Epithelial cell of prostate (primary cell): ENCODE measurements at regions not wholly inside any gene's neighbourhood (a gene's known extent, or its start where the extent isn't known, plus 50 kb on each side); places are given as distances from the start of the nearest gene placed in this dataset.
"Not testable (repeated sequence)": the region's sequence is repeated elsewhere in the genome, so short reads cannot be mapped to it uniquely, and the experiment has no call there.

Experiments
- DNase-seq: peaks from one replicate; pipeline ENCODE4 v3.0.0-alpha.2; 2011; ENCODE audit warnings: low read depth, low spot score
- H3K27ac ChIP-seq: fragments of 450-650 bp; 2 replicates; pipeline ENCODE4 v1.5.1; 2017; ENCODE audit warnings: mild to moderate bottlenecking

DNA sequence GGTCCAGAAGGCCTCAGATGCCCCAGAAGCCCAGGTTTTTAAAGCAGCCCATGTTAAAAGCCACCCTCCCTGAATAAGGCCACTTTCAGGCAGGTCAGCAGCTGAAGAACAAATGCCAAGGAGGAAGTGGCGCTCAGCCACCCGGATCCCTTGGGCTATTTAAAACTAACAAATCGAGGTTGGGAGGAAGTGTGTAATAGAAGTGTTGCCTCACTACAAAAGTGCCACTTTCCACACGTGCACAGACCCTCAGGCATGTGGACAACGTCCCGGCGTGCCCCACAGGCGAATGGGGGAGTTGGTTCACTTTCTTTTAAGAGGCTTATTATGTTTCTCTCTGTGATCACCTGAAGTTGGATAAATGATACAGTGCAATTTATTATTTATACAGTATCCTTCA, 173.8 kb upstream of the SALL3 start:
- no peak for DNase-seq
- no peak overlapping the region for H3K27ac ChIP-seq

DNA sequence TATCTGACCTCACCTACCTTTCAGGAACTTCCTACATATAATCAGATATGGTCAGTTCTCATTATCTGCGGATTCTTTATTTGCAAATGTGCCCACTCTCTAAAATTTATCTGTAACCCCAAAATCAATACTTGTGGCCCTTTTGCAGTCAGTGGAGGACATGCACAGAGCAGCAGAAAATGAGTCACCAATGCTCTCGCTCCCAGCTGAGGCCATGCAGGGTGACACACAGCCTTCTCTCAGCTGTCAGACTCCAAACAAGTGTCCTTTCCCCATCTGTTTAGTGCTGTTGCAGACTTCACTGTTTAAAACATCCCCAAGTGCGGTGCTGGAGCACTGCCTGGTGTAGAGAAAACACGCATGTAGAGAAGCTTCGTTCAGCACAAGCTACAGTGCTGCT, 171.9 kb upstream of the SALL3 start:
- no peak overlapping the region for H3K27ac ChIP-seq
- DNase-seq: no peak

DNA sequence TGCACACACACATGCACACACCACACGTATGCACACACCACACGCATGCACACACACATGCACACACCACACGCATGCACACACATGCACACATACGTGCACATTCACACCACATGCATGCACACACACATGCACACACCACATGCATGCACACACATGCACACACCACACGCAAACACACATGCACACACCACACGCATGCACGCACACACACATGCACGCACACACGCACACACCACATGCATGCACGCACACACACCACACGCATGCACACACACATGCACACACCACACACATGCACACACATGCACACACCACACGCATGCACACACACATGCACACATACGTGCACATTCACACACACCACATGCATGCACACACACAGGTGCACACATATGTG, 169.8 kb upstream of the SALL3 start:
- H3K27ac ChIP-seq: no peak overlapping the region

DNA sequence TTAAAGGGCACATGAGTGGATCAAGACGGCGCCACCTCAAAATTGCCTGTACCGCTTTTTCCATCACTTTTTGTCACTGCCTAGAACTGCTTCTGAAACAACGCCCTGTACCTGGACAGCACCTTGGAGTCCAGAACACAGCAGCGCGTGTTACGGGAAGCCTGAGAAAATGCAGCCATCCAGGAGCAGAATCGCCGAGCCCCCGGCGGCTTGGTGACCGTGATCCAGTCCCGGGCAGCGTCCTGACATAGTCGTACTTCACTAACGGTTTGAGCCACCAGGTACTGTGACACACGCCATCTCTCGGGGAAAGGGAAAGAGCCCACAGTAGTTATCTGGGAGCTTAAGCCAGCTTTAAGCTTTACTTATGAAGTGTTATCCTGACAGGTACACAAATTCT, 168.9 kb upstream of the SALL3 start:
- no peak for DNase-seq

More for the DNA sequence above, 169.8 kb upstream of the SALL3 start:
- DNase-seq: no peak

DNA sequence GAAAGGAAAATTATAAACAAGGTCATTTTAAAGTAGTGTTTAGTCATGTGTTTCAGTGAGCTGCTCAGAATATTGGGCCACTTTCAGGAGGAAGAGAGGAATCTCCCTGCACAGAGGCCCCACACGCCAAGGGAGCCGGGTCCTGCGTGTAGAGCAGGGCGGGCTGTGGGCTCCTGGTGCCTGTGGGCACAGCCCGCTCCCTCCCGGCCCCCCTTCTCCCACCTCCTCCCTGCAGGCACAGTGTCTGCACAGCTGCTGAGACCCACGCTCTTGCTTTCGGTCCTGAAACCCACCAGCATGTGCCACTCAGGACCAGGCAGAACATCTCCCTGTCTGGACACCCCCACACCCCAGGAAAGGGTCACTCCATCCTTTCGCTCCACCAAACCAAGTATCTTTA, 167.6 kb upstream of the SALL3 start:
- DNase-seq: no peak
- H3K27ac ChIP-seq: no peak overlapping the region

More for the DNA sequence above, 168.9 kb upstream of the SALL3 start:
- no peak overlapping the region for H3K27ac ChIP-seq

DNA sequence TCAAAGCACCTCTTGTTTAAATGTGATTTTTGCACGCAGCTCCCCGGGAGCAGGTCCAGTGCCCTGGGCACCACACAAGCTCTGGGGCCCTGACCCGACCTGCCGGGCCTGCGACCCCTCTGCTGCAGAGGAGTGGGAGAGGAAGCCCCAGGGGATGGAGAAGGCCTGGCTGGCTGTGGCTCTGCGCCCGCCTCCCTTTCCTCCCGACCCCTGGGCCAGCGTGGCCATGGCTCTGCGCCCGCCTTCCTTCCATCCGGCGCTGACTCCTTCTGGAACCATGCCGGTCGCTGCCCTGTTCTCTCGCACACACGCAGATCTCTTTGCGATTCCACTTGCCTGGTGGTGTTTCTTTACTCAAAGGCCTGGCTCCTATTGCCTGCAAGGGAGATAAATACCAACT, 166.5 kb upstream of the SALL3 start:
- H3K27ac ChIP-seq: no peak overlapping the region
- DNase-seq: no peak

DNA sequence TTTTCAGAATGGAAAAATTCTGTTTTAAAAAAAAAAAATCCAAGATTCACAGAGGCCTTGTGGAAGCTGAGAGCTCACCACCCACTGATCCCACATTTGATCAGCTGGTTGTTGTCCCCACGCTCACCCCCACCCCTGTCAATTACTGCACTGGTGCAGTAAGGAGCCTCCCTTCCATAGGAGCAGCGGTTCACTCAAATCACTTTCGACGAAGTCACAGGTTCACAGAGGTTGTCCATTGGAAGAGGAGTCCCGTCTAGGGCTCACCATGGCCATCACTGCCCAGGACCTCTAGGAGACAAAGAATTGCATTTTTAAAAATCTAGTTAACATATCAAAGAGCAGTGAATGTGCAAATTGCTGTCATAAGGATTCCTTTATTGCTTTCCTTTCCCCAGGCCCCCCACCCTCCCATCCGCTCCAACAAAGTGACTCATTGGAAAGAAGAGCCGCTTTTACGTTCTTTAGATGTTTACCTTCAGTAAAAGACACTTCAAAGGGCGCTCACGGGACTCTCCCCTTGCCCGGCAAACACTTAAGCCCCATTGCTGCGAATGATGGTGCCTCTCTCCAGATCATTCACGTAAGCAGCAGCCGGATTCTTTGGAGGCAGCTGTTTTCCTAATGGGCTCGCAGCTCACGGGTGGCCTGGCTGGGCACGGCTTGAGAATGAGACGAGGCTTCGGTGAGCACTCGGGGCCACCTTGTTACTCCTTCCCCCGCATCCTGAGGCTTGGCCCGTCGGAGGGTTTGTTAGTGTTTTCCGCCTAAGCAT, 165.5 kb upstream of the SALL3 start:
- no peak for DNase-seq
- H3K27ac ChIP-seq: no peak overlapping the region

DNA sequence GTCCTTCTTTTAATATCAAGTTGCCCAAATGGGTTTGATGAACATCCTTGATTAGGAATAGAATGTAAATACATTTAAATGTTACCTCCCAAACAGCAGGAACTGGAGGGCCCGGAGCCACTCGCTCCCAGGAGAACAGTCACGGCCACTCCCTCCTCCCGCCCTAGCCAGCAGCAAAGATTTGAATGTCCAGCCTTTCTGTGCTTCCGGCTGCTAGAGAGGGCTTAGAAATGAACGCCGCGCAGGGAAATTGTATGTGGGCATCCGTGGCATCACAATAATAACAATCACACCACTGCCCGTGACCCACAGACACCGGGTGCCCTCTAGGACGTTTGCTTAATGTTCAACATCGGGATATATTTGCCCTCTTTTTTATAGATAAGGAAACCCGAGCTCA, 164.9 kb upstream of the SALL3 start:
- no peak for DNase-seq
- H3K27ac ChIP-seq: no peak overlapping the region

DNA sequence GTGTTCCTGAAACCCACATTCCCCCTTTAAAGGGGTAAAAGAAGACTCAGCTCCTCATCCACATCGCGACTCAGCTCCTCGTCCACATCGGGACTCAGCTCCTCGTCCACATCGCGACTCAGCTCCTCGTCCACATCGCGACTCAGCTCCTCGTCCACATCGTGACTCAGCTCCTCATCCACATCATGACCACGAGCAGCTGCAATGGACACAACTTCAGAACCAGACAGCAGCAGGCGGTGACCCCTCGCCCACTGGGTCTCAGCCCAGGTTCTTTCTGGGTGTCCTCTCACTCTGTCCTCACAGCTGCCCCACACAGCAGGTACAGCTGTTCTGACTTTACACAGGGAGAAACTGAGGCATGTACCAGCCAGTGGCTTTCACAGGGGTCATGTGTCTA, 163.5 kb upstream of the SALL3 start:
- DNase-seq: no peak
- no peak overlapping the region for H3K27ac ChIP-seq

DNA sequence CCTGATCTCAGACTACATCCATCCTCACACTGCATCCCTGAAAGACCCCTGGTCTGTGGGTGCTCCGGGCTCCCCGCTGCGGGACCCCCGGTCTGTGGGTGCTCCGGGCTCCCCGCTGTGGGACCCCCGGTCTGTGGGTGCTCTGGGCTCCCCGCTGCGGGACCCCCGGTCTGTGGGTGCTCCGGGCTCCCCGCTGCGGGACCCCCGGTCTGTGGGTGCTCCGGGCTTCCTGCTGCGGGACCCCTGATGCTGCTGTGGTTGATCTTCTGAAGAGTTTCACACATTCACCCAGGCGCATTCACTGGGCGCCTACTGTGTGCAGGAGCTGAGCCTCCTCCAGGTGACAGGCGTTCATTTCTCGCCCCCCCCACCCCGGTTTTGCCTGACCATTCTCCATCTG, 162.7 kb upstream of the SALL3 start:
- no peak for DNase-seq
- no peak overlapping the region for H3K27ac ChIP-seq

DNA sequence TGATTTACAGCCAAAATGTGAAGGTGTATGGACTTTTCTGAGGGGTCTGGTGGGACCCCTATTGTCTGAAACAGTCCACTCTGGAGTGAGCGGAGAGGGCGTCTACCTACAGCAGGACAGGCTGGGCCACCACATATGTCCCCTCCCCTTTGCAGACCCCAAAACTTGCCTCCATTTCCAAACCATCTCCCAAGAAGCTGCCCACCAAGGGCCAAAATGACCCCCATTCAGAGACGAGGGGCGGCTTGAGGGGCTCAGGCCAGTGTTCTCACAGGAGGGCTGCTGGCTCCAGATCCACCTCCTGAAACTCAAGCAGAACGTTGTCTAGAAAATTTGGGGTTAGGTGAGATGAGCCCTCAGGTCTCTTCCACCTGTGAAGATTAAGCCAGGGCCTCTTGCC, 161.1 kb upstream of the SALL3 start:
- H3K27ac ChIP-seq: no peak overlapping the region
- no peak for DNase-seq

DNA sequence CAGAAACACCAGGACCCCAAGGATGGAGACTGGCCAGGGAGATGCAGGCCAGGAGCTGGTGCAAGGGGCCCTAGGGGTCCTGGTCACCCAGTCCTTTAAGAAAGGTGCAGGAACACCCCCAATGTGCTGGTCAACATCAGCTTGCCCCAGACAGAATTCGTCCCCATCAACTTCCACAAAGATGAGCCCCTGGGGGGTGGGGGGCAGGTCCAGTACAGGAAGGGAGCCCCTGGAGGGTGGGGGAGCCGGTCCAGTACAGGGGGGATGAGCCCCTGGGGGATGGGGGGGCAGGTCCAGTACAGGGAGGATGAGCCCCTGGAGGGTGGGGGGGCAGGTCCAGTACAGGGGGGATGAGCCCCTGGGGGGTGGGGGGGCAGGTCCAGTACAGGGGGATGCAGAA, 160.7 kb upstream of the SALL3 start:
- DNase-seq: no peak

DNA sequence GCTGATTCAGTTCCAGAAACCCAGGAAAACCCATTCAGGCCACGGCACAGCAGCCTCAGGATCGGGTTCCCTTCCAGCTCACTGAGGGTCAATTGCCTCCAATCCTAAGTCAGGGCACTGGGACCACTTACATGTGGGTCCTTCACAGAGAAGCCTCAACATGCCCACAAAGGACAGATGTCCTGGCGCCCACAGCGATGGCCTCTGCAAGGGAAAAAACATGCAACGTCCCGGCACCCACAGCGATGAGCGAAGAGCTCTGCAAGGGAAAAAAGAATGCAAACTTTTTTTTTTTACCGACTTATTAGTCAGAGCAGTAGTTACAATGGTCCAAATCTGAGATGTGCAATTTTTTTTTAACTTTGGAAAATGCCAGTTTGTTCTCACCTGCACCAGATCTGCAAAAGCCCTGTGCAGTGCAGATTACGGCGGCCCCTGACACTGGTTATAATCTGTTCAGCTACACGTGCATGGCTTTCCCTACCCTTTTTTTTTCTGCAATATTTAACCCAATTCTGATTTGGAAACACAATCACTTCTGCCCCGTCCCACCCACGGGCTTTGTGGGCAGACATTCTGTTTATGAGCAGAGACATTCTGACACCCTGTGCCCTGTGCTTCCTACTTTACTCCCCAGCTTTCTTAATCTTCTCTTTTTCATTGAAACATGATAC, 159.3 kb upstream of the SALL3 start:
- DNase-seq: no peak
- no peak overlapping the region for H3K27ac ChIP-seq

More for the DNA sequence above, 160.7 kb upstream of the SALL3 start:
- H3K27ac ChIP-seq: no peak overlapping the region

DNA sequence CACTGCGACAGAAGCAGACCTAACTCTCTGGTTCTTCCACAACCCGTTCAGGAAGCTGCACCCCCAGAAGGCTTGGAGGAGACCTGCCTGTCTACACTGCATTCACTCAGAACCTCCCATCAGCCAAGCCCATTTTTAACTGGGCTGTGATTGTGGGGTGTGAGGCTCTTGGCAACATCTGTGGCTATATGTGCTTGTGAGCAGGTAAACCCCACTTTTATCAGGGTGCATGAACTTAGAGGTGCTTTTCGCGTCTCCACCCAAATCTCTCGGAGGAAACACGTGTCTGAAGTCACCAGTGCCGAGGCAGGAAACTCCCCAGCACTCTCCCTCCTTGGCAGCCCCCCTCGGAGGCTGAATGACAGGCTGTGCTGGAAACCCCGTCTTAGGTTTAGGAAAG, 158.2 kb upstream of the SALL3 start:
- no peak for DNase-seq
- no peak overlapping the region for H3K27ac ChIP-seq

DNA sequence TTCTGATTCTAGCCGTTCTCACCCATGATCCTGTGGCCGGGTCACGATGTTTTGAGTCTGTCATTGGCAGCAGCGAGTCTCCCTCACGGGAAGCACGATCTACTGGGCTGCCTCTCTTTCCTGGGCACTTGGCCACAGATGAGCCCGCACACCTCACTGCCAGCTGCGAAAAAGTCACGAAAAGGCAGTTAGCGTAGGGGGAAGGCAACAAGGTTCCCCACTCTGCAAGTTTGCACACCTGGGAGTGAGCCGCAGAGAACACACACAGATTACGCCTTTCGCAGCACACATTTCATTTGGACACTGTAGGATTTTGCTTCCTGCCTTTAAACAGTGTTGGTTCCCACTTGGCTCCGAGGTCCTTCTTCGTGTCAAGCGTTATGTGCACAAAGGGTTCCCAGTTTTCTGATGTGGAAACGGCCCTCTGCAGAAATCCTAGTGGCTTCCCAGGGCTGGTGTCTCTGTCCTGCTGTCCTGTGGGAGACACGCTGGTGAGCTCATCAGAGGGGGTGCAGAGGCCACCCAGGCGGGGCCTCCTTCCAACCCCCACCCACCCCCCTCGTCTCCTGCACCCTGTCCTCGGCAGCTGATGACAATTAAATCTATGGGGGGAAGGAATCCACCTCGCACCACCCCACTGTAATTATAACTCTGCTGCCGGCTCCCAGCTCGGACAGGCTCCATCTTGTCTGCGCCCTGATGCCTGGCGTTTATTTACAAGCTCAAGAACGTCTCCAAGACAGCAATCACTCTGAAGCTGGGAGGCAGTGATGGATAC, 157.3 kb upstream of the SALL3 start:
- no peak overlapping the region for H3K27ac ChIP-seq
- no peak for DNase-seq

DNA sequence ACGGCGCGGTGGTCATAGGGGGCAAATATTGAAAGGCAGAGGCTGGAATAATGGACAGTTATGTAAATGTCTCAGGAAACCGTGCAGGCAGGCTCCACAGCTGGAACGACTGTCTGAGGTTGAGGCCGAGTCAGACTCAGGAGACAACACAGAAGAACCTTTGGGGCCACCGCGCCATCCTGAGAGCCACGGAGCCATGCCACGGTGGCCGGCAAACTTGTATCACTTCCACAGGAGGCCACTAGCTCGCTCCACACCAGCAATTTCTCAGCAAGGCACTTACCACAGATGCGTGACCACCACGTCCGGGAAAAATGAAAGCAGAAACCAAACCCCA, 156.7 kb upstream of the SALL3 start:
- no peak overlapping the region for H3K27ac ChIP-seq
- DNase-seq: no peak

DNA sequence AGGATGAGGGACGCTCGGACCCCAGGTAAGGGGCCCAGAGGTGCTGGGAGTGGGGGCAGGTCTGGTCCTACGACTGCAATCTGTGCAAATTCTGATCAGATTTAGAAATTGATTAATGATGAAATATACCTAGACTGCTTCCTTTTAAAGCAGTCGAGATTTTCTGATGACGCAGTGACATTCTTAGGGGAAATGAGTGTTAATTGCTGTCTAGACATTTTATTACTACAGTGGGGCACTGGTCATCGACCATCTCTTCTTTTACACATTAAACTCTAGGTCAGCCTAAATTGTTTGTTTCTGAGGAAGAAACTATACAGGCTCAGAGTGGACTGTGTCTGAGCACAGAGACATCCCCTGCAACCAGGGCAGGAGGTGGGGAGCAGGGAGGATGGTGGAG, 154.4 kb upstream of the SALL3 start:
- DNase-seq: no peak
- no peak overlapping the region for H3K27ac ChIP-seq

DNA sequence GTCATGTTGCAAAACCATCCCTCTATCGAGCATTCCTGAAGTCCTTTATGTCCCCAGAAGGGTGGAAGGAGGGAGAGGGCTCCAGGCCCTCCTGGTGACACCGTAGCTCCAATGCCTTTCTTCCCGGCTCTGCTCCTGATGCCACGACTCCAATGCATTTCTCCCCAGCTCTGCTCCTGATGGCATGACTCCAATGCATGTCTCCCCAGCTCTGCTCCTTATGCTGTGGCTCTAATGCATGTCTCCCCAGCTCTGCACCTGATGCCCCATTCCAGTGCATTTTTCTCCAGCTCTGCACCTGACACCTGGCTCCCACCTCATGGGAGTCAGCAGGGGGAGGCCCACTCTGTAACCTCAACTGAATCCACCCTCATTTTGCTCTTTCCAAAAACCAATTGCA, 153.0 kb upstream of the SALL3 start:
- H3K27ac ChIP-seq: no peak overlapping the region
- no peak for DNase-seq

DNA sequence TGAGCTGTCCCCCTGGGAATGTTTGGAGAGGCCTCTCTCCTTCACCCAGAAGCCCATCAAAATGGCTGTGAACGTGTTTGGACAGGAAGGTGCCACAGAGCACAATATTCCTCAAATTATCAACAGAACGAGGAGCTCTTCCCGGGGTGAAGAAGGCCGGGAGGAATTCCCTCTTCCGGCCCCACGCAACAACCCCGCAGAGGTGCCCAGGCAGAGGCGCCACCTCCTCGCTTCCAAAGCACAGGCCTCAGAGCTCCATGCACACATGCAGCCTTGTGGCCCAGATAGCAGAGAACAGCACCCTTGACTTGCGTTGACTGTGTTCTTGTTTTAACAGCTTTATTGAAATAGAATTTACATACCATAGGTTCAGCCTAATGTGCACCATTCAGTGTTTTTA, 152.5 kb upstream of the SALL3 start:
- no peak for DNase-seq
- no peak overlapping the region for H3K27ac ChIP-seq

DNA sequence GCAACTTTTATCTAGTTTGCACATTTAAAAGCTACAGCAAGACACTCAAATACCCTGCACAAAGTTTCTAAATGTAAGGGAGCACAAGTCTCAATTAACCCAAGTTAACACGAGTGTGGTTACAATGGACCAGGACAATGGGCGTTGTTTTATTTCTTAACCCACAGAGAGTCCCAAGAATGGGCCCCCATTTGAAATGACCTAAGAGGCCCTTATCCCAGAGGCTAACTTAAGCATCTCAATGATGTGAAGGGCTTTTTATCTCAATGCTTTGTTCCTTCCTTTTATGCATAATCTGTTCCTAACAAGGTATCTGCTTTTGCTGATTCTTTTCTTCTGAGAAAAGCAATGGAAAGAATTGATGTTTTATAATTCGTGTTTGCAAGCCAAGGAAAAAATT, 151.5 kb upstream of the SALL3 start:
- H3K27ac ChIP-seq: no peak overlapping the region
- DNase-seq: no peak

DNA sequence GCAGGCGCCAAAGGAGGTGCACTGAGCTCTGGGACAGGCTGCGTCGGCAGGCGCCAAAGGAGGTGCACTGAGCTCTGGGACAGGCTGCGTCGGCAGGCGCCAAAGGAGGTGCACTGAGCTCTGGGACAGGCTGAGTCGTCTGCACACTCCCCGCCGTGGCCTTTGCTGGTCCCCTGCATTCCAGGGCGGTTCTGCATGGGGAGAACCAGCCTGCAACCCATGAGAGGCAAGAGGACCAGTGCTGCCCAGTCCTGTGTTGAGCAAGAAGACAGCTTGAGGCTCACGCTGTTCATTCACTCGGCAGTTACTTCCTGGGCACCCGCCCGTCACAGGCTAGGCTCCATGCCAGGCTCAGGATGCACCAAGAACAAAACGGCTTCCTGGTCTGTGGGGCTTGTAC, 150.6 kb upstream of the SALL3 start:
- DNase-seq, H3K27ac ChIP-seq: not testable (repeated sequence)
